ENCODE measurements at regions not wholly inside any gene's neighbourhood (a gene's known extent, or its start where the extent isn't known, plus 50 kb on each side); places are given as distances from the start of the nearest gene placed in this dataset.

GRCh38 chr13:21949818-21950429, 279.1 kb downstream of the FGF9 start (continued):
- TF ChIP-seq ATF2 (IDR thresholded peaks at IDR 0.05; ENCODE audit: low read length), result no peak
- TF ChIP-seq RXRA (IDR thresholded peaks at IDR 0.05; ENCODE audit: insufficient read depth, low read depth, low read length), result no peak
- no peak for TF ChIP-seq KDM4A (IDR thresholded peaks at IDR 0.05; ENCODE audit: low read depth, low read length, severe bottlenecking)
- TF ChIP-seq RBBP5 (IDR thresholded peaks at IDR 0.05; ENCODE audit: borderline replicate concordance, low read depth, low read length), result no peak
- TF ChIP-seq RFX5 (IDR thresholded peaks at IDR 0.05; ENCODE audit: borderline replicate concordance, low read depth, low read length), result no peak
- no peak for TF ChIP-seq CTCF (IDR thresholded peaks at IDR 0.05; ENCODE audit: control extremely low read depth in 1 of 3, insufficient read depth in 1 of 3, low read depth in 1 of 3, low read length in 3 of 3)
- TF ChIP-seq POU5F1 (IDR thresholded peaks at IDR 0.05; ENCODE audit: low read depth, low read length), result no peak
